Effector CD8-positive, alpha-beta T cell (primary cell): ENCODE measurements at regions not wholly inside any gene's neighbourhood (a gene's known extent, or its start where the extent isn't known, plus 50 kb on each side); places are given as distances from the start of the nearest gene placed in this dataset.

Experiments
- DNase-seq: peaks from one replicate; lab custom pipeline; 2025; lab: John Stamatoyannopoulos, UW

DNA sequence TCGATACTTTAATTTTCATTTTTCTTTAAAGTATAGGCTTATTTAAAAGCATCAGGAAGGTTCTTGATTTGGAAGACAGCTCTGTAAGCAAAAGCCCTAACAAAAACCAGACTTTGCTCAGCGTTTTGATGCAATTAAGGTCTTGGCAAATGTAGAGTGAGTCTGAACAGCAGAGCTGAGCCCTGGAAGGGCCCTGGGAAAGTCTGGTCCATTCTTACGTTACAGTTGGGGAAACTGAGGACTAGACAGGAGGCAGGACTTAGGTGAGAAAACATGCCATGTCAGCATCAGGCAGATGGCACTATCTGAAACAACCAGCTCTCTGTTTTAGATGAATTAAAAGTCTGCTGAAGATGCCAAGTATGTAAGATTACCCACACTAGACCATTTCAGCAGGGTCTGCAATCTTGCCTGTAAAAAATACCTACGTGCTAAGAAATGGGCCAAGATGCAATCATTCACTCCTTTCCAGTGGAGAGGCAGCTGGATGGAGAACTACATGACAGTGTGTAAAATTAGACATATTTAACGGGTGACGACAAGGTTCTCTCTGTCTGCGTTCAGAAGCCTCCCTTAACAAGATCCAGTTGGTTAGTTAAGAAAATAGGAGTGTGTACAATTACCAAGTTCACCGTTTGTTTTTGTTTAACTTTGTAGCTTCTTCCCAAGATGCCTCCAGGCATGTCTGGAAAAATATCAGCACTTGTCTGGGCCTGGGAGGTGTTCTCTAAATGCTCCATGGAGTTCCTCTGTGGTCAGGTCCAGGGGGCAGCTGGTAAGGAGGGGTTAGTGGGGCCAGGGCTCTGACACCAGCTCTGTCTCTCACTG, 502.3 kb upstream of the ZMIZ1 start:
- DNase-seq: no peak

DNA sequence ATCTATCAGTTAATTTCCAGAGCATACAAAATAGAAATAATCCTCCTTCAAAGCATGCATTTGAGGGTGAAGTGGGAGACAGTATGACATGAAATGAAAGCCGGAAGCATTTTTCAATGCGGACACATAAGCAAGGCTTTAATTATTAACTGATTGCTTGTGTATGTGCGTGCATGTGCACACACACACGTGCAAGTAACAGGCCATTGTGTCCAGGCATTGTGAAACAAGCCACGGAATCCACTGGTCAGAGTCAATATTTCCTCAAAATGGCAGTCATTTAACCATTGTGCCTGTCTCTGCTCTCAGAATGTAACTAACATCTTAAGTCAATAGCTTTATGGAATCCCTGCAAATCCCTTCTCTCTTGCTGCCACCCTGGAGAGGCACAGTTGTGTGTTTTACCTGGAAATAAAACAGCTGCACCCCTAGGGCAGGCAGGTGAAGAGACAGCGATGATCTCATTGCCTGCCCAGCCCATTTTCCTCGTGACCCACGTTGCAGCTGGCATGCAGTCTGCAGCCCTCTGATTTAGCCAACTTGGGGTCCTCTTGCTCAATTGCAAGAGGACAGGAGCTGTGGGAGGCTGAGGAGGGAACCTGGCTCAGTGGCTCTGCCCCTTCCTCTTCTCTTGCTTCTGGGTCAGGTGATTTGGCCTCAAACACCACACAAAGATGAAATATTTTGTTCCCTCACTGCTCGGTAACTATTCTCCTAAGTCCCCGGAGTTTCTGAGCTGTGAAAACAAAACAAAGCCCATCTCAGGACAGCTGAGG, 500.9 kb upstream of the ZMIZ1 start:
- DNase-seq: no peak

DNA sequence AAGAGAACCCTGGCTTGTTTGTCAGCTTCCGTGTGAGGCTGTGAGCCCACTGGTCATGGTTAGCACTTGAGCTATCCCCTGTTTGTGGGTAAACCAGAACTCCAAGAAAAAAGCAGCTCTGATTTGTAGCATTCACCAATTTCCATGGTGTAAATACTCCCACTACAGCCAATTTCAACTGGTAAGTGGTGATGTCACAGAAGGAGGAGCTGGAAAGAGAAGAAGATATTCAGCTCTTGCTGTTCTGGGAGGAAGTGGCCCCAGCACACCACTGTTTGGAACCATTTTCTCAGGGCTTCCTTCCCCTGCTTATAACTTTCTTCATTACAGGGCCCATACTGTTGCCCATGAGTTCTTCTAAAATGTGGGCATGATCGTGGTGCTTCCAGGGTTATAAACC, 500.1 kb upstream of the ZMIZ1 start:
- DNase-seq: no peak

DNA sequence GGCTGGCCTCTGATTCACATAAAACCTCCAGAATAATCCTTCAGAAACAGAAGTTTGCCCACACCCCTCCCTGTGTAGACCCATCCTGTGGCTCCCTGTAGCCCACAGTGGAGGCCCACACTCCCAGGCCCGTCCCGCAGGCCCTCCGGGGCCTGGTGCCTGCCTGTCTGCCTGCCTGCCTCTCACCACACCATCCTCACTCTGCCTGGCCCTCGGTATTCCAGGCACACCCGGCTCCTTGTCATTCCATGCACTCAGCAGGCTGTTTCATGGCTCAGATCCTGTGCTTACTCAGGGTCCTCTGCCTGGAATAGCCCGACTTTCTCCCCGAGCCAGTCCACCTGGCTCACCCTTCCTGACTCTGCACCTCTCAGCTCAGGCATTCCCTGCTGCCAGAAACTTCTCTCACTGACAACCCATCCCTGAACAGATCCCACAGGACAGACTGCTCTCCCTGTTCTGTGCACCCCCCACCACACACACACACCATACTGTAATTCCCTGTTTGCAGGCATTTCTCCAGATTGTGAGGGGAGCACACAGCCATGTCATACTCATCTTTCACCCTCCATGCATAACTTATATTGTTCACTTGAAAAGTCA, 498.0 kb upstream of the ZMIZ1 start:
- DNase-seq: no peak

DNA sequence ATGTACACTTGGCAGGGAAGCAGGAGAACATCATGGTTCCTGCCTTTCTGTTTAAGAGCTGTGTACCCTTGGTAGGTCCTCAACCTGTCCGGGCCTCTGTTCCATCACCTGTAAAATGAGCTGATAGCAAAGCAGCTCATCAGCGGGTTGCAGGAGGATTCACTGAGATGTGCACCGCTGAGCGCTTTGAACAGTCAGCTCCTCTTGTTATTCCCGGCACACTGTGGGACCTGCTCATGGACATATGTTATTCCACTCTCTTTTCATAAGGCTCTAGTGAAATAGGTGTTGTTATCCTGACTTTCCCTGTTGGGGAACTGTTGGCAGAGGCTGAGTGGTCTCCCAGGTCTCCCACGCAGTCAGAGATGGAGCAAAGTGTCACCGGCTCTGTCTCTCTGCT, 497.5 kb upstream of the ZMIZ1 start:
- DNase-seq: no peak

DNA sequence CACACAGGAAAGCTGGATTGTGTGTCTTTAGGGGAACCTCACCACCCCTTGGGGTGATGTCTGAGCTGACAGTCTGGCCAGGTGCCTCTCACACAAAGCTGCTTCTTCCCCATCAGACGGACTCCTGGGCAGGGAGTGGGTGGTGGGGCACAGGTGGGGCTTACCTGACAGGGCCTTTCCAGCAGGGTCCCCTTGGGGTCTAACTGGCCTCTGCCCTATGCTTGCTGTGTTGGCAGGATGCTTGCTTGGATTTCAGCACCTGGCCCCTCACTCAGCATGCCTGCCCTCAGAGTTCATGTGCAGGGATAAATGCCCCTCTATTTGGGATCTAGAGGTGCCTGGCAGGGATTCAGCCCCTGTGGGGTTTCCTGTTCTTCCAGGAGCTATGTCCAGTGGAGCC, 496.9 kb upstream of the ZMIZ1 start:
- no peak for DNase-seq

DNA sequence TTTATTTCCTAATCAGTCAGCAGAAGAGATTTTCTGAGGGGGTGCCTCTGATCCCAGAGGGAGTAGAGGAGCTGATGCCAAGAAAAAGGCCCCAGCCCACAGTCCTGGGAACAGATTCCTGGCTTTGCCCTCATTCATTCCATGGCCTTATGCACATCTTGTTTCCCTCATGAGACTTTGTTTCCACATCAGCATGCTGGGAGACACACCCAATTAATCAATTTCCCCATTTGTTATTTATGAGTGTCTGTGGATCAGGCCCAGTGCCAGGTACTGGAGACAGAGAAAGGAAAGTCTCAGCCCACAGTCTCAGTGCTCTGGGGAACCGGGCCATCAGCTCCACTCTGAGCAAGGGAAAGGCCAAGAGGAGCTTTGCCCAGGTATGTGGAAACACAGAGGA, 496.2 kb upstream of the ZMIZ1 start:
- DNase-seq: no peak

DNA sequence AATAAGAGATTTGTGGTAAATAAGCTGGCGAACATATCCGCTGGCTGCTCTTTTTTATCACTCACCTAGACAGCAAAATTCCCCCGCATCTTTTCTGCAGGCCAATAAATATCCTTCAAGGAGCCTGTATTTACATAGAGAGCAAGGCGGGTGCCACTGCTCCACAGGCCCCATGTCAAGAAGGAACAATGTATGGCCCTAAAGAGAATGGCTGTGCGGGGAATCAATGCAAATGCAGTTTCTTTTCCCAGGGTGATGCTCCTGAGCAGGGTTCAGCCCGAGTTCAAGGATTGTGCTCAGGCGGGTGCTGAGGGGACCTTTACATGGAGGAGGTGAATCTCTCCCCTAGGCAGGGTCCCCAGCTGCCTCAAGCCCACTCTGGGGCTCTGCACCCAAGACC, 494.2 kb upstream of the ZMIZ1 start:
- no peak for DNase-seq

DNA sequence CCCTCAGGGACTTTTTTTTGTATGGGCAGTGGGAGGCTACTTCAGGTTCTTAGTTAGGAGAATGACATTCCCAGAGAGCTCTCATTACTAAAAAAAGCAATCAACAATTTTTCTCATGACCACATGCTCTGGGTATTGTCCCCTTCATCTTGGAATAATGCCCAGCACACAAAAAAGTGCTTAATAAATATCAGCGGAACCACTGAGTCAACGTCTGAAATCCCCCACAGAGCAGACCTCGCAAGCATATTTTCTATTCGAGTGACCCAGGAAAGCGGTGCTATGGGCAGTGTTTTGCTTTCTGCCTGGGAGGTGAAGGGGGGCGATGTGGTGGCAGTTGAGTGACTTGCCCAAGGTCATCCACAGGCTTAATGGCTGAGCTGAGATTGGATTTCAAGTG, 493.4 kb upstream of the ZMIZ1 start:
- no peak for DNase-seq

DNA sequence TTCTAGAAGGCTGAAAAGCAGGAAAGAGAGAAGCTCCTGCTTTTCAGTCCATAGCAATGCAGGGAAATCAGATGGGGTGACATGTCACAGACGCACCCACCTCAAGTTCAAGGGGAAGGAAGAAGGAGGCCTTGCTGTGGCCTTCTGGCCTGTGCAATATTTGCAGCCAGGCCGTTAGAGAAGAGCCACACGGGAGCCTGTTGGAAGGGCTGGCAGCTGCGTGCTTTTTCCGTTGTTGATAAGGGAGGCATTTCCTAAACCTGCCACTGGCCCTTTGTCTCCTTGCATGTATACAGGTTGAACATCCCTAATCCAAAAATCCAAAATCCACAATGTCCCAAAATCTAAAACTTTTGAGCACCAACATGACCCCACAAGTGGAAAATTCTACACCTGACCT, 492.5 kb upstream of the ZMIZ1 start:
- no peak for DNase-seq

DNA sequence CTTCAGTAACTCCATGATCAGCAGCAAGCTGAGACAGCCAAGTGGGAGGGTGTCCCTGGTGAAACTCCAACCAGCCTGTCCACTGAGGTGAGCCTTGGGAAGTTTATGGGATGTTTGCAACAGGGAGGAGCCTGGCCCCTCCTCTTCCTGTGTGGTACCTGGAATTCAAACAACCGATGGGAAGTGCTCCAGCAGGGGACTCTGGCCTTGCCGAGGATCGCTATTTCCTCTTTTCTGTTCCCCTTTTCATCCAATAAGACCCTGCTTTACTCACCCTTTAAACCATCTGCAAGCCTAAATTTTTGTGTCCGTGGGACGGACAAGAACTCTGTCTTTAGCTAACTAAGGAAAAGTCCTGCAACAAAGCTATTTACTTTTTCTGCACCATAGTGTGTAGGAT, 491.1 kb upstream of the ZMIZ1 start:
- no peak for DNase-seq

DNA sequence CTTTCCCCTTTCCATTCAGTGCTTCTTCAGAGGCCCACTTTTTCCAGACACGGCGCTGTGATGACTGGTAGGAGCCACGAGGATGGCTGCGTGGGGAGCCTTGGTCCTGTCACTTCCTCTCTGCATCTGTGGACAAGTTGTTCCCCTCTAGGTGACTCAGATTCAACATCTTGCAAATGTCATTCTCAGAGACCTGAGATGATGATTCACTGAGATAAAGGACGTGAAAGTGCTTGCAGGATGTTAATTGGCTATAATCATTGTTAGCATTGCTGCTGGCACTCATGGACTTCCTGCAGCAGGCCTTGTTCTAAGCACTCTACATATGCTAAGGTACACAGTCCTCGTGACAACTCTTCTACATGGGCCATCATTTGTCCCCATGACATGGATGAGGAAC, 489.8 kb upstream of the ZMIZ1 start:
- DNase-seq: no peak

DNA sequence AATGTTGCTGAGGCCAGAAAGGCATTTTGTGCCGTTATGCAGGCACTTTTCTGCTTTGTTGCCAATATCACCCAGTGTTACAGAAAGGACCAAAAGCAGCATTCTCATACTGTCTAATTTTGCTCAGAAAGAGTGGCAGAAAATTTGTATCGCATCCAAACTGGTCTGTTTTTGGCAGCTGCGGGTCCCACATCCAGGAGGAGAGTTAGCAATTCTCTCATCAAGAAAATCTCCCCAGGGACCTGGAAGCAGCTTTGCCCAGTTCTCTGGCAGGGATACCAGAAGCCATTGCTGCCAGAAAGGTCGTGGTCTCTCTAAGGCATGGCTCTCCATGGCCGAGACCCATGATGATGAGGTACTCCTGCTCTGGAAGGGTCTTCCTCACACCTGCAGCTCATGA, 489.2 kb upstream of the ZMIZ1 start:
- DNase-seq: no peak

DNA sequence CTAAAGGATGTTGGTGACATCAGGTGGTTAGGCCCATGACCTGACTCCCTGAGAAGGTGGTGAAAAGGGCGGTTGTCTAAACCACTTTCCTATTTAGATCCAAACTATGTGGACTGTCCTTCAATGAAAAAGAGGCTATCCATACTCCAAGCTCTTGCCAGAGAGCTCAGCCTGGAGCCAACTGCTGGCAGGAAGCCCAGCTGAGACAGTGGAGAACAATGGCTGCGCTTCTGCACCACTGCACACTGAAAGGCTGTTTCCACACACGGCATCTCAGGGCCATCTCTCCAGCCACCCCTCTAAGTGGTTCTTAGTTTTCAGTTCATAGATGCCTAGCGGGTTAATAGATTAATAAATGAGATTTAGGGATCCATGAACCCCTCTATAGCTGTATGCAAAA, 488.8 kb upstream of the ZMIZ1 start:
- no peak for DNase-seq

DNA sequence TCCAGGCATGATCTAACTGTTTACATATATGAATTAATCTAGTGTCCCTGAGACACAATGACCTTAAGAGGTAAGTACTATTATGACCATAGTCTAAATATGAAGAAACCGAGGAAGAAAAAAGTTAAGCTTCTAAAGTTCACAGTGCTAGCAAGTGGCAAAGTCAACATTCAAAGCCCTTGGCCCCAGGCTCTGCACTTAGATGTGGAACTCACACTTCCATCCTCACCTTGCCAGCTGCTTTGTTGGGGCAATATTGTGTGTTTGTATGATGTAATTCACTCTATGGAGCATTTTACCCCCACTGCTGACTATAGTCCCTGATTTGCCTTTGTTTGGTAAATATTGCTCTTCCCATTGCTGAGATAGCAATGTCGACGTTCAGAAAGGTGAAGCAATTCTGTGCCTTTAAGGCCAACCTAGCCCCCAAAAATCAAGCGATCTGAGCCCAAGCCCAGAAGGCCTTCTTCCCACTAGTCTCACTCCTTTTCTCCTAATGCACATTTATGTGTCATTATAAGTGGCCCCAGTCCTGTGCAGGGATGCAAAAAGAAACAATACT, 487.6 kb upstream of the ZMIZ1 start:
- no peak for DNase-seq

DNA sequence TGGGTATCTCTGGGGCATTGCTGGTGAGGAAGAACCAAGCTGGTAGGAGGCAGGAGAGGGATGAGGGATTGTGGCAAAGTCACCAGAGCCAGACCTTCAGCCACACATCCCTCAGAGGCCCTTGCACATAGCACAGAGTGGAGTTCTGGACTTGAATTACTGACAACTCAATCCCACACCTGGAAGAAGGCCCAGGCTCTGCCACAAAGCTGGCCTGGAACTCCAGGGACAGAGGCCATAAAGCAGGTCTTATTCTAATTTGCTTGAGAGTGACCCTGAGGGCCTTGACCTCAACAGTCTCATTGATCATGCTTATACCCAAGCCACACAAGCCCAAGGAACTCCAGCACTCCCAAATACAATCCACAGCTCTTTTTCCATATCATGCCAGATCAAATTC, 486.2 kb upstream of the ZMIZ1 start:
- no peak for DNase-seq

DNA sequence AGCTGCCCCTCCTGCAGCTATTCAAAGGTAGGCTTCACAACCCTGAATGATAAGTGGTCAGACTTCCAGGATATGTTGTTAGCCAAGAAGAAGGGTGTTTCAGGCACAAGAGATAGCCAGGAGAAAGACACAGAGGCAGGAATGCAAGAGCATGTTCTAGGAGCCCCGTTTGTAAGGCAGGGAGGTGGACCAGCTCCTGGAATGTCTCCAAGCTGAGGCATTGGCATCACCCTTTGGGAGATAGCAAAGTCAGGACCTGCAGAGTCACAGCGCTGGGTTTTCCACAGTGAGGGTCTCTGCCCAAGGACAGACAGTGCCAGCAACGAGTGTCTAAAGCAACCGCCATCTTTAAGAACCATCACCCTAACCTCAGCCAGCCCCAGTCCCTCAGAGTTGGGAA, 484.5 kb upstream of the ZMIZ1 start:
- no peak for DNase-seq

DNA sequence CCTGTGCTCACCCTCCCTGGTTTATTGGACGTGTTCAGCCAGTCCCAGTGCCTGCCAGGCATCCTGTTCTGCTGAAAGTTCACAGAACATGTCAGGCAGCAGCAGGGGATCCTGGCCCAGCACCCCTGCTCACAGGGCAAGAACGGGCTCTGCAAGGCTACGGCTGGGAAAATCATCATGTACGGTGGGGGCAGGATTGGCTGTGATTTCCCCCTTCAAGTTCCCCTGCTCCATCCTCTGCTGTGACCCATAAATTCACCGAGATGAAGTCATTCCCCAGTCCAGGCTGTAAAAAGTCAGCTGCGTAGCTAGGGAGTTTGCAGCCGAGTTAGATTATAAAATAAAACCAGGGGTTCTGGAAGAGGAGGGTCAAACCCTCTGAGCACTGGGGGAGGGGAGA, 484.1 kb upstream of the ZMIZ1 start:
- no peak for DNase-seq

DNA sequence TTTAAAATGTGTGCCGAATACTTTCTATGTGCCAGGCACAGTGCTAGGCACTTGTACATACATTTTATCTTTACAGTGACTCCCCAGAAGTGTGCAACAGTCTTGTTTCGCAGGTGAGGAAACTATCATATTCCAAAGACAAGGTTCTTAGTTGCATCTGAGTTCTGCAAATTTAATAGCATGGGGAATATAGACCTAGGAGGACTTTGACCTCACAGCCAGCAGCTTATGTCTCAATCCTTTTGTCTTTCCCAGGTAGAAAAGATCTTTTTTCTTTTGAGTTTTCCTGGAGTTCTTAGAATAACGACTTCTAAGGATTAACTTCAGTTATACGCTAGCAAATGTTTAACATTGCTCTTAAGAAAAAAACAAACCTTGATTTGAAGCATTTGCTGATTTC, 482.8 kb upstream of the ZMIZ1 start:
- DNase-seq: no peak

DNA sequence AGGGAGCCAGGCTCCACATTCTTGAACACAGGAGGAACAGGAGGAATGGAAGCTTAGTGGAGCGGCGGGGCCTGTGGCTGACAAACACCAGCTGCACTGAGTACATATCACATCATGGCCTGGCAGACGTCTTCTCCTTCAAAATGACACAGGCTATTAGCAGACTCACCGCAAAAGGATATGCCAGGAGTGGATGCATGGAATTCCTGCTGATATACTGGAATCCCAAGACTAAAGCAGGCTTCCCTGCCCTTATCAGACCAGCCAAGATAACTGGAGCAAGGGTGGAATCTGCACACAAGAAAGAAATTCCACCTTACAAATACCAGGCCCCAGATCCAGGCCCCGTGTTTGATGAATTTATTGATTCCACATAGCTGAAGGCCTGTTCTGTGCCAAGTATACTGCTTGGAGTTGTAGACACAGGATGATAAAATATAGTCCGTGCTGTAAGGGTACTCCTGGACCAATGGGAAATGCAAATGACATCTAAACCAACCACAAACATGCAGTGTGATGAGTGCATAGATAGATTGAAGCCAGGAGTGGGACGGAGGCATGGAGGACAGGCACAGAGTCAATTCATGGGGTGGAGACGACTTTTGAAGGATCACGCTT, 480.5 kb upstream of the ZMIZ1 start:
- no peak for DNase-seq

DNA sequence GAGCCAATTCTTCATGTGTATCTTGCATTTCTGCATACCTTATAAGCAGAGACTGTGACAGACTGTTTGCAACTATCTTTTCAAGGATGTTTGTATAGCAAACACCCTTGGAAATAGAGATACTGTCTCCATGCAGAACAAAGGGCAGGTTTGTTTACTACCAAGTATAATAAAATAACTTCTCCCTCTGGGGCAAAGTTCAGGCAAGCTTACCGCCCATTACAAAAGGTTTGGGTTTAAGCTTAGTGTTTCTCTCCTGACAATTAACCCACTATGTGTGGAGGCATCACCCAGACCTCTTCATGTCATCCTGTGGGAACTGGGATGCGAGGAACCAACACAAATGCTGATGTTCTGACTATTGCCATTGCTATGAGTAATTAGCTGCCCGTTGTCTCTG, 479.1 kb upstream of the ZMIZ1 start:
- DNase-seq: no peak

DNA sequence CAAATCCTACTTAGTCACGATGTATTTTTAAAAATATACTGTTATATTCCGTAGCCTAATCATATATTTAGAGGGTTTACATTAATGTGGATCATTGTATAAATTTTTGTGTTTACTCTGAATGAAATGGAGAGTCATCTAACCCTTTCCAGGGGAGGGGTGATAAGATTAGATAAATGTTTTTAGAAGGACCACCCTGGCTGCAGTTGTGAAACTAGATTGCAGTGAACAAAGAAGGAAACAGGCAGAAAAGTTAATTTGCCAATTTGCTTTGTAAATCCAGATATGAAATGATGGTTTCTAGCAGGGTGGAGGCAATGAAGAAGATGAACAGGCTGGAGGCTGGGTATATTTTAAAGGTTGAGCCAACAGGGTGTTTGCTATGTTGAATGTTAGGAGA, 477.7 kb upstream of the ZMIZ1 start:
- no peak for DNase-seq
